H9 (cell line): ENCODE measurements at regions not wholly inside any gene's neighbourhood (a gene's known extent, or its start where the extent isn't known, plus 50 kb on each side); places are given as distances from the start of the nearest gene placed in this dataset.

ENCODE experiments used
- DNase-seq: peaks from one replicate; pipeline ENCODE4 v3.0.0-alpha.2; 2017
- H2AFZ ChIP-seq: one replicate; pipeline ENCODE4 v1.6.1; 2013; ENCODE audit warnings: mild to moderate bottlenecking, low read length, control low read depth, moderate library complexity
- H2AK5ac ChIP-seq: 2 replicates; pipeline ENCODE4 v1.6.1; 2013; ENCODE audit warnings: low read length, control low read depth, mixed read lengths; ENCODE audit not compliant: insufficient read length
- H2BK120ac ChIP-seq: one replicate; pipeline ENCODE4 v1.6.1; 2013; ENCODE audit warnings: low read depth, mild to moderate bottlenecking, low read length, control low read depth, inconsistent platforms; ENCODE audit not compliant: poor library complexity, severe bottlenecking
- H2BK12ac ChIP-seq: 2 replicates; pipeline ENCODE4 v1.6.1; 2013; ENCODE audit warnings: low read length, control low read depth, mixed read lengths, low read depth; ENCODE audit not compliant: insufficient read length
- H2BK15ac ChIP-seq: 2 replicates; pipeline ENCODE4 v1.6.1; 2013; ENCODE audit warnings: low read depth, low read length, control low read depth
- H2BK20ac ChIP-seq: one replicate; pipeline ENCODE4 v1.6.1; 2013; ENCODE audit warnings: low read depth, mild to moderate bottlenecking, low read length, control low read depth, inconsistent platforms; ENCODE audit not compliant: poor library complexity, severe bottlenecking
- H2BK5ac ChIP-seq: 2 replicates; pipeline ENCODE4 v1.6.1; 2013; ENCODE audit warnings: low read length, control low read depth, mixed read lengths; ENCODE audit not compliant: insufficient read length
- H3K14ac ChIP-seq: 2 replicates; pipeline ENCODE4 v1.6.1; 2013; ENCODE audit warnings: low read length, control low read depth; ENCODE audit not compliant: insufficient read depth
- H3K18ac ChIP-seq: 2 replicates; pipeline ENCODE4 v1.6.1; 2013; ENCODE audit warnings: low read depth, mild to moderate bottlenecking, mixed read lengths, low read length, control low read depth; ENCODE audit not compliant: insufficient read length
- H3K23ac ChIP-seq: 2 replicates; pipeline ENCODE4 v1.6.1; 2013; ENCODE audit warnings: low read length, control low read depth, mixed read lengths, low read depth; ENCODE audit not compliant: insufficient read length
- H3K23me2 ChIP-seq: 2 replicates; pipeline ENCODE4 v1.6.1; 2013; ENCODE audit warnings: low read depth, mild to moderate bottlenecking, mixed read lengths, low read length, control low read depth; ENCODE audit not compliant: insufficient read length, poor library complexity, severe bottlenecking
- H3K27ac ChIP-seq: 2 replicates; pipeline ENCODE4 v1.5.1; 2013; ENCODE audit warnings: low read length, control low read depth, mixed read lengths, low read depth; ENCODE audit not compliant: insufficient read length
- H3K27me3 ChIP-seq: 2 replicates; pipeline ENCODE4 v1.6.1; 2013; ENCODE audit warnings: low read length, control low read depth, inconsistent platforms; ENCODE audit not compliant: insufficient read depth
- H3K4ac ChIP-seq: 2 replicates; pipeline ENCODE4 v1.6.1; 2013; ENCODE audit warnings: low read depth, mild to moderate bottlenecking, control low read depth, inconsistent platforms, low read length, moderate library complexity
- H3K4me1 ChIP-seq: 2 replicates; pipeline ENCODE4 v1.6.1; 2013; ENCODE audit warnings: low read length, control low read depth, inconsistent platforms; ENCODE audit not compliant: insufficient read depth
- H3K4me2 ChIP-seq: 2 replicates; pipeline ENCODE4 v1.6.1; 2013; ENCODE audit warnings: low read length, control low read depth, mixed read lengths; ENCODE audit not compliant: insufficient read length, insufficient read depth
- H3K56ac ChIP-seq: 2 replicates; pipeline ENCODE4 v1.6.1; 2013; ENCODE audit warnings: low read depth, mild to moderate bottlenecking, mixed read lengths, low read length, control low read depth; ENCODE audit not compliant: insufficient read length
- H3K79me1 ChIP-seq: 2 replicates; pipeline ENCODE4 v1.6.1; 2013; ENCODE audit warnings: low read depth, mild to moderate bottlenecking, moderate library complexity, low read length, control low read depth, inconsistent platforms; ENCODE audit not compliant: insufficient read depth, poor library complexity, severe bottlenecking
- H3K79me2 ChIP-seq: 2 replicates; pipeline ENCODE4 v1.6.1; 2013; ENCODE audit warnings: low read length, control low read depth, inconsistent platforms; ENCODE audit not compliant: insufficient read depth
- H3K9ac ChIP-seq: 2 replicates; pipeline ENCODE4 v1.6.1; 2013; ENCODE audit warnings: low read length, control low read depth, mixed read lengths; ENCODE audit not compliant: insufficient read length; ENCODE audit errors: extremely low read depth
- H3K9me3 ChIP-seq: one replicate; pipeline ENCODE4 v1.6.1; 2013; ENCODE audit warnings: low read depth, low read length, inconsistent platforms; ENCODE audit not compliant: control insufficient read depth
- H3T11ph ChIP-seq: one replicate; pipeline ENCODE4 v1.6.1; 2013; ENCODE audit warnings: mild to moderate bottlenecking, low read length, control low read depth, inconsistent platforms
- H4K20me1 ChIP-seq: one replicate; pipeline ENCODE4 v1.6.1; 2013; ENCODE audit not compliant: control insufficient read depth, insufficient read length, insufficient read depth
- H4K5ac ChIP-seq: 2 replicates; pipeline ENCODE4 v1.6.1; 2013; ENCODE audit warnings: low read depth, mild to moderate bottlenecking, mixed read lengths, low read length, control low read depth; ENCODE audit not compliant: insufficient read length
- H4K8ac ChIP-seq: replicated peaks from 2 replicates; pipeline ENCODE4 v1.6.1; 2013; ENCODE audit warnings: low read length, control low read depth, mixed read lengths, low read depth; ENCODE audit not compliant: insufficient read length
- H4K91ac ChIP-seq: 2 replicates; pipeline ENCODE4 v1.6.1; 2013; ENCODE audit warnings: low read depth, mild to moderate bottlenecking, moderate library complexity, mixed read lengths, low read length, control low read depth; ENCODE audit not compliant: insufficient read length
- H3K27ac Mint-ChIP-seq, 3 experiments: 2 replicates in 2 of 3; 3 replicates in 1 of 3; pipeline ENCODE4 v1.8.0; 2020 to 2021; ENCODE audit warnings: mixed read lengths in 3 of 3, mild to moderate bottlenecking in 1 of 3, moderate library complexity in 1 of 3
- H3K27me3 Mint-ChIP-seq: 2 replicates; pipeline ENCODE4 v1.8.0; 2021; ENCODE audit warnings: low read depth, mild to moderate bottlenecking, moderate library complexity, mixed read lengths
- H3K36me3 Mint-ChIP-seq, 3 experiments: 2 replicates in 2 of 3; 3 replicates in 1 of 3; pipeline ENCODE4 v1.8.0; 2020 to 2021; ENCODE audit warnings: low read depth in 3 of 3, mixed read lengths in 3 of 3; ENCODE audit not compliant: insufficient read depth in 1 of 3
- H3K4me1 Mint-ChIP-seq, 2 experiments: 2 replicates each; pipeline ENCODE4 v1.8.0; 2020; ENCODE audit warnings: mixed read lengths in 2 of 2
- H3K4me3 Mint-ChIP-seq, 2 experiments: 2 replicates in 1 of 2; 3 replicates in 1 of 2; pipeline ENCODE4 v1.8.0; 2020 to 2021; ENCODE audit warnings: mild to moderate bottlenecking in 2 of 2, mixed read lengths in 2 of 2, moderate library complexity in 1 of 2
- H3K9me3 Mint-ChIP-seq, 2 experiments: 2 replicates in 1 of 2; 3 replicates in 1 of 2; pipeline ENCODE4 v1.8.0; 2020; ENCODE audit warnings: mild to moderate bottlenecking in 2 of 2, mixed read lengths in 2 of 2, moderate library complexity in 1 of 2
- CTCF ChIP-seq: fragments of 200-600 bp; sonication (generic); conservative IDR thresholded peaks from 3 replicates; pipeline ENCODE4 v1.8.0; 2021; ENCODE audit warnings: antibody characterized with exemption, mild to moderate bottlenecking

- no peaks in the 10 kb centered on the region for H3K9me3 ChIP-seq
- H4K5ac ChIP-seq = no peak overlapping the region
- H3K27ac Mint-ChIP-seq = no peak overlapping the region
- no peaks in the 10 kb centered on the region for H3K36me3 Mint-ChIP-seq
- no peak overlapping the region for H3K4me2 ChIP-seq
- H2BK15ac ChIP-seq = no peak overlapping the region
- DNase-seq = no peak
- H4K20me1 ChIP-seq = no peaks in the 10 kb centered on the region
- H3K23me2 ChIP-seq = no peaks in the 10 kb centered on the region
- H4K8ac ChIP-seq = no peak overlapping the region
- no peaks in the 10 kb centered on the region for H3K4me1 Mint-ChIP-seq
- H3K4me1 ChIP-seq = no peaks in the 10 kb centered on the region
- H3K79me1 ChIP-seq = no peaks in the 10 kb centered on the region
- no peak overlapping the region for H3K27ac ChIP-seq
- no peaks in the 10 kb centered on the region for H3K27me3 ChIP-seq
- H3K4me3 Mint-ChIP-seq = no peak overlapping the region
- no peak overlapping the region for H3K18ac ChIP-seq
- H3K9ac ChIP-seq = no peak overlapping the region
- no peak overlapping the region for H3K14ac ChIP-seq
- H2BK120ac ChIP-seq = no peak overlapping the region
- no peak overlapping the region for H2AFZ ChIP-seq
- no peak overlapping the region for H3K4ac ChIP-seq
- H2BK20ac ChIP-seq = no peak overlapping the region
- no peaks in the 10 kb centered on the region for H3K27me3 Mint-ChIP-seq
- no peak overlapping the region for H3T11ph ChIP-seq
- H3K79me2 ChIP-seq = no peaks in the 10 kb centered on the region
- no peaks in the 10 kb centered on the region; a peak in 1 of 5 replicates for H3K9me3 Mint-ChIP-seq
- no peak overlapping the region for H2BK5ac ChIP-seq
- H3K56ac ChIP-seq = no peak overlapping the region
- H2AK5ac ChIP-seq = no peak overlapping the region
- no peak for TF ChIP-seq CTCF
- H4K91ac ChIP-seq = no peak overlapping the region
- H3K23ac ChIP-seq = no peak overlapping the region
- H2BK12ac ChIP-seq = no peak overlapping the region
Measured at GRCh38 chr21:26379561-26379960, 193.5 kb downstream of the CYYR1 start.
